HepG2 (cell line): ENCODE measurements at regions not wholly inside any gene's neighbourhood (a gene's known extent, or its start where the extent isn't known, plus 50 kb on each side); places are given as distances from the start of the nearest gene placed in this dataset.

ENCODE experiments used
- ASH2L ChIP-seq: fragments of 300-600, 200-600 bp; sonication (generic); IDR thresholded peaks from 2 replicates; pipeline ENCODE4 v1.7.0; 2017; ENCODE audit warnings: low read depth, mild to moderate bottlenecking, moderate library complexity, mixed read lengths, low read length; ENCODE audit not compliant: insufficient read length
- FOXM1 ChIP-seq: sonication (generic); formaldehyde crosslinking; IDR thresholded peaks from 2 replicates; pipeline ENCODE4 v1.5.0; 2020; ENCODE audit warnings: missing genetic modification reagents
- GTF3A ChIP-seq: sonication (generic); formaldehyde crosslinking; conservative IDR thresholded peaks from 2 replicates; pipeline ENCODE4 v1.4.0; 2020; ENCODE audit warnings: mild to moderate bottlenecking, missing genetic modification reagents
- ISX ChIP-seq: sonication (generic); formaldehyde crosslinking; conservative IDR thresholded peaks from 2 replicates; pipeline ENCODE4 v1.5.0; 2020; ENCODE audit warnings: missing genetic modification reagents
- KLF9 ChIP-seq: IDR thresholded peaks from 2 replicates; pipeline ENCODE4 v1.6.1; 2016; ENCODE audit warnings: low read depth
- MAFK ChIP-seq, 2 experiments: IDR thresholded peaks in 1 of 2; conservative IDR thresholded peaks in 1 of 2; 2 replicates each; pipeline ENCODE4 v1.6.1; 2011; ENCODE audit warnings: improper control_type of control experiment in 2 of 2, low read length in 2 of 2
- MYPOP ChIP-seq: sonication (generic); formaldehyde crosslinking; IDR thresholded peaks from 2 replicates; pipeline ENCODE4 v1.8.1; 2023; ENCODE audit warnings: mild to moderate bottlenecking, moderate library complexity, missing genetic modification reagents
- NFKB2 ChIP-seq: sonication (generic); formaldehyde crosslinking; IDR thresholded peaks from 2 replicates; pipeline ENCODE4 v1.4.0; 2020; ENCODE audit warnings: missing genetic modification reagents, borderline replicate concordance
- NR2F6 ChIP-seq, 2 experiments: IDR thresholded peaks; 2 replicates each; pipeline ENCODE4 v1.6.1; 2016; ENCODE audit warnings: antibody characterized with exemption in 1 of 2, mild to moderate bottlenecking in 1 of 2
- PHF21A ChIP-seq: sonication (generic); formaldehyde crosslinking; IDR thresholded peaks from 2 replicates; pipeline ENCODE4 v1.5.0; 2020; ENCODE audit warnings: mild to moderate bottlenecking, missing genetic modification reagents
- PITX1 ChIP-seq: sonication (generic); formaldehyde crosslinking; IDR thresholded peaks from 2 replicates; pipeline ENCODE4 v1.5.1; 2020; ENCODE audit warnings: mild to moderate bottlenecking, missing genetic modification reagents
- SETDB1 ChIP-seq: sonication (generic); formaldehyde crosslinking; IDR thresholded peaks from 2 replicates; pipeline ENCODE4 v1.5.1; 2020; ENCODE audit warnings: missing genetic modification reagents, mild to moderate bottlenecking, borderline replicate concordance
- TCF12 ChIP-seq, 2 experiments: fragments of 450-650 bp in 1 of 2; sonication (generic) in 1 of 2; formaldehyde crosslinking in 1 of 2; IDR thresholded peaks; 2 replicates each; pipeline versions ENCODE4 v1.6.1 to v1.8.0; 2017 to 2022; ENCODE audit warnings: antibody characterized with exemption in 1 of 2, mild to moderate bottlenecking in 1 of 2, missing genetic modification reagents in 1 of 2, moderate library complexity in 1 of 2
- TCF7L2 ChIP-seq: IDR thresholded peaks from 2 replicates; pipeline ENCODE4 v1.6.1; 2011; ENCODE audit warnings: mild to moderate bottlenecking, low read depth, low read length, moderate library complexity
- USF2 ChIP-seq, 2 experiments: sonication (generic) in 1 of 2; formaldehyde crosslinking in 1 of 2; IDR thresholded peaks; 2 replicates each; pipeline versions ENCODE4 v1.5.1 to v1.6.1; 2011 to 2020; ENCODE audit warnings: borderline replicate concordance in 1 of 2, low read depth in 1 of 2, low read length in 1 of 2, mild to moderate bottlenecking in 1 of 2, missing genetic modification reagents in 1 of 2, moderate library complexity in 1 of 2
- ZEB1 ChIP-seq: IDR thresholded peaks from 2 replicates; pipeline ENCODE4 v1.6.1; 2012; ENCODE audit warnings: mild to moderate bottlenecking, low read depth, inconsistent platforms; ENCODE audit not compliant: insufficient replicate concordance
- ZNF138 ChIP-seq: sonication (generic); formaldehyde crosslinking; IDR thresholded peaks from 2 replicates; pipeline ENCODE4 v1.5.0; 2020; ENCODE audit warnings: mild to moderate bottlenecking, low read depth, missing genetic modification reagents
- ZNF441 ChIP-seq: sonication (generic); formaldehyde crosslinking; IDR thresholded peaks from 2 replicates; pipeline ENCODE4 v1.7.0; 2021; ENCODE audit warnings: missing genetic modification reagents, borderline replicate concordance
- ZNF772 ChIP-seq: sonication (generic); formaldehyde crosslinking; IDR thresholded peaks from 2 replicates; pipeline ENCODE4 v1.5.0; 2020; ENCODE audit warnings: mild to moderate bottlenecking, missing genetic modification reagents
- ZNF777 ChIP-seq: sonication (generic); formaldehyde crosslinking; IDR thresholded peaks from 2 replicates; pipeline ENCODE4 v1.4.0; 2020; ENCODE audit warnings: missing genetic modification reagents
- ZNF782 ChIP-seq: sonication (generic); formaldehyde crosslinking; IDR thresholded peaks from 2 replicates; pipeline ENCODE4 v1.4.0; 2020; ENCODE audit warnings: missing genetic modification reagents, mild to moderate bottlenecking, borderline replicate concordance
- TF ChIP-seq, protein P1 (sequence below): conservative IDR thresholded peaks from 2 replicates; pipeline ENCODE4 v1.6.1; 2018; ENCODE audit warnings: missing genetic modification reagents
- TF ChIP-seq, protein P2 (sequence below): sonication (generic); formaldehyde crosslinking; IDR thresholded peaks from 2 replicates; pipeline ENCODE4 v1.4.0; 2020; ENCODE audit warnings: missing genetic modification reagents

DNA sequence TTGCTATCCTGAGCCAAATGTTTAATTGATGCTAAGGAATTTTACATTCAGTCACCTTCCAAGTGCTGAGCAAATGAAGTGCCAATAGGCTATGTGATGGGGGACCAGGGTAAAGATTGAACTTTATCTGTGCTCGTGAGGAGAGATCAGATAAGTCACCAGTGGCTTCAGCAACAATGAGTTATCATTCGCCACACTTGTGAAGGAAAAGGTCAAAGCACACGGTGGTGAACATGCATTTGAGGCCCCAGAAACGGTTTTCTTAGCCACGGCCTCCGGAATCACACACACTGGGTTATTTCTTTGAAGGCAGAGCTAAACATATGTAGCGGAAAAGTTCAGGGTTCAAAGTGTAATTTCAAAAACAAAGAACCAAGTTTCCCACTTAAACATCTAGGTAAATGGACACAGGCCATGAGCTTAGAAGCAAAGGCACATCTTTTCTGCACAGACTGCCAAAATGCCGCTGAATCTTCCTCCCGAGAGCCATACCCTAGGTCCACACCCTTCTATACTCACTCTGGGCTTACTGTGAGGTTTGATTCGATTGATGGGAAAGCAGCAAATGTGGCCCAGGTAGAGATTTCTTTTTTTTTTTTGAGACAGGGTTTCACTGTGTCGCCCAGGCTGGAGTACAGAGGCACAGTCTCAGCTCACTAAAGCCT lies 268.5 kb downstream of the SHQ1 start (continued):
- TF ChIP-seq NR2F6 (IDR thresholded peaks at IDR 0.05) = peak; percentile 90
- TF ChIP-seq NR2F6 (CRISPR knock-in tag; IDR thresholded peaks at IDR 0.05) = peak; percentile 91
- TF ChIP-seq ZNF441 (CRISPR knock-in tag) = 0 out of 2 replicates have a peak, but pooled peaks have one; percentile 24
- 0 out of 2 replicates have a peak, but pooled peaks have one; percentile 23 for TF ChIP-seq ZNF772
- TF ChIP-seq ISX = 0 out of 2 replicates have a peak, but pooled peaks have one; percentile 69
- no peak for TF ChIP-seq ZNF782 (CRISPR knock-in tag)
- 0 out of 2 replicates have a peak, but pooled peaks have one; percentile 25 for TF ChIP-seq MYPOP (CRISPR knock-in tag)
- no peak for TF ChIP-seq ZNF777 (CRISPR knock-in tag)
- TF ChIP-seq FOXM1 (CRISPR knock-in tag) = no peak
- no peak for TF ChIP-seq SETDB1 (CRISPR knock-in tag)
- TF ChIP-seq TCF7L2 = no peak
- TF ChIP-seq KLF9 (CRISPR knock-in tag) = 0 out of 2 replicates have a peak, but pooled peaks have one; percentile 79
- no peak for TF ChIP-seq TCF12 (IDR thresholded peaks at IDR 0.05)
- TF ChIP-seq TCF12 (CRISPR knock-in tag; IDR thresholded peaks at IDR 0.05) = 0 out of 2 replicates have a peak, but pooled peaks have one; percentile 59
- peak; percentile 72 for TF ChIP-seq ASH2L
- no peak for TF ChIP-seq GTF3A (CRISPR knock-in tag)
- TF ChIP-seq, protein P1, sequence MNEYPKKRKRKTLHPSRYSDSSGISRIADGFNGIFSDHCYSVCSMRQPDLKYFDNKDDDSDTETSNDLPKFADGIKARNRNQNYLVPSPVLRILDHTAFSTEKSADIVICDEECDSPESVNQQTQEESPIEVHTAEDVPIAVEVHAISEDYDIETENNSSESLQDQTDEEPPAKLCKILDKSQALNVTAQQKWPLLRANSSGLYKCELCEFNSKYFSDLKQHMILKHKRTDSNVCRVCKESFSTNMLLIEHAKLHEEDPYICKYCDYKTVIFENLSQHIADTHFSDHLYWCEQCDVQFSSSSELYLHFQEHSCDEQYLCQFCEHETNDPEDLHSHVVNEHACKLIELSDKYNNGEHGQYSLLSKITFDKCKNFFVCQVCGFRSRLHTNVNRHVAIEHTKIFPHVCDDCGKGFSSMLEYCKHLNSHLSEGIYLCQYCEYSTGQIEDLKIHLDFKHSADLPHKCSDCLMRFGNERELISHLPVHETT (CRISPR knock-in tag) = no peak
- no peak for TF ChIP-seq USF2 (IDR thresholded peaks at IDR 0.05; ENCODE audit: low read depth, low read length)
- TF ChIP-seq USF2 (CRISPR knock-in tag; IDR thresholded peaks at IDR 0.05; ENCODE audit: borderline replicate concordance) = no peak
- TF ChIP-seq NFKB2 (CRISPR knock-in tag) = no peak
- no peak for TF ChIP-seq ZEB1
- TF ChIP-seq ZNF138 (CRISPR knock-in tag) = no peak
- no peak for TF ChIP-seq MAFK (conservative IDR thresholded peaks at IDR 0.05 in 1 of 2, IDR thresholded peaks at IDR 0.05 in 1 of 2; ENCODE audit: low read length in 2 of 2)
- peak; percentile 90 for TF ChIP-seq PHF21A (CRISPR knock-in tag)
- TF ChIP-seq, protein P2, sequence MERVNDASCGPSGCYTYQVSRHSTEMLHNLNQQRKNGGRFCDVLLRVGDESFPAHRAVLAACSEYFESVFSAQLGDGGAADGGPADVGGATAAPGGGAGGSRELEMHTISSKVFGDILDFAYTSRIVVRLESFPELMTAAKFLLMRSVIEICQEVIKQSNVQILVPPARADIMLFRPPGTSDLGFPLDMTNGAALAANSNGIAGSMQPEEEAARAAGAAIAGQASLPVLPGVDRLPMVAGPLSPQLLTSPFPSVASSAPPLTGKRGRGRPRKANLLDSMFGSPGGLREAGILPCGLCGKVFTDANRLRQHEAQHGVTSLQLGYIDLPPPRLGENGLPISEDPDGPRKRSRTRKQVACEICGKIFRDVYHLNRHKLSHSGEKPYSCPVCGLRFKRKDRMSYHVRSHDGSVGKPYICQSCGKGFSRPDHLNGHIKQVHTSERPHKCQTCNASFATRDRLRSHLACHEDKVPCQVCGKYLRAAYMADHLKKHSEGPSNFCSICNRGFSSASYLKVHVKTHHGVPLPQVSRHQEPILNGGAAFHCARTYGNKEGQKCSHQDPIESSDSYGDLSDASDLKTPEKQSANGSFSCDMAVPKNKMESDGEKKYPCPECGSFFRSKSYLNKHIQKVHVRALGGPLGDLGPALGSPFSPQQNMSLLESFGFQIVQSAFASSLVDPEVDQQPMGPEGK (CRISPR knock-in tag) = 0 out of 2 replicates have a peak, but pooled peaks have one; percentile 34
- TF ChIP-seq PITX1 (CRISPR knock-in tag) = peak; percentile 74
